H9 (cell line): ENCODE measurements at regions not wholly inside any gene's neighbourhood (a gene's known extent, or its start where the extent isn't known, plus 50 kb on each side); places are given as distances from the start of the nearest gene placed in this dataset.

ENCODE experiments used
- DNase-seq: peaks from one replicate; pipeline ENCODE4 v3.0.0-alpha.2; 2017
- H2AFZ ChIP-seq: one replicate; pipeline ENCODE4 v1.6.1; 2013; ENCODE audit warnings: mild to moderate bottlenecking, low read length, control low read depth, moderate library complexity
- H2AK5ac ChIP-seq: 2 replicates; pipeline ENCODE4 v1.6.1; 2013; ENCODE audit warnings: low read length, control low read depth, mixed read lengths; ENCODE audit not compliant: insufficient read length
- H2BK120ac ChIP-seq: one replicate; pipeline ENCODE4 v1.6.1; 2013; ENCODE audit warnings: low read depth, mild to moderate bottlenecking, low read length, control low read depth, inconsistent platforms; ENCODE audit not compliant: poor library complexity, severe bottlenecking
- H2BK12ac ChIP-seq: 2 replicates; pipeline ENCODE4 v1.6.1; 2013; ENCODE audit warnings: low read length, control low read depth, mixed read lengths, low read depth; ENCODE audit not compliant: insufficient read length
- H2BK15ac ChIP-seq: 2 replicates; pipeline ENCODE4 v1.6.1; 2013; ENCODE audit warnings: low read depth, low read length, control low read depth
- H2BK20ac ChIP-seq: one replicate; pipeline ENCODE4 v1.6.1; 2013; ENCODE audit warnings: low read depth, mild to moderate bottlenecking, low read length, control low read depth, inconsistent platforms; ENCODE audit not compliant: poor library complexity, severe bottlenecking
- H2BK5ac ChIP-seq: 2 replicates; pipeline ENCODE4 v1.6.1; 2013; ENCODE audit warnings: low read length, control low read depth, mixed read lengths; ENCODE audit not compliant: insufficient read length
- H3K14ac ChIP-seq: 2 replicates; pipeline ENCODE4 v1.6.1; 2013; ENCODE audit warnings: low read length, control low read depth; ENCODE audit not compliant: insufficient read depth
- H3K18ac ChIP-seq: 2 replicates; pipeline ENCODE4 v1.6.1; 2013; ENCODE audit warnings: low read depth, mild to moderate bottlenecking, mixed read lengths, low read length, control low read depth; ENCODE audit not compliant: insufficient read length
- H3K23ac ChIP-seq: 2 replicates; pipeline ENCODE4 v1.6.1; 2013; ENCODE audit warnings: low read length, control low read depth, mixed read lengths, low read depth; ENCODE audit not compliant: insufficient read length
- H3K23me2 ChIP-seq: 2 replicates; pipeline ENCODE4 v1.6.1; 2013; ENCODE audit warnings: low read depth, mild to moderate bottlenecking, mixed read lengths, low read length, control low read depth; ENCODE audit not compliant: insufficient read length, poor library complexity, severe bottlenecking
- H3K27ac ChIP-seq: 2 replicates; pipeline ENCODE4 v1.5.1; 2013; ENCODE audit warnings: low read length, control low read depth, mixed read lengths, low read depth; ENCODE audit not compliant: insufficient read length
- H3K27me3 ChIP-seq: 2 replicates; pipeline ENCODE4 v1.6.1; 2013; ENCODE audit warnings: low read length, control low read depth, inconsistent platforms; ENCODE audit not compliant: insufficient read depth
- H3K4ac ChIP-seq: 2 replicates; pipeline ENCODE4 v1.6.1; 2013; ENCODE audit warnings: low read depth, mild to moderate bottlenecking, control low read depth, inconsistent platforms, low read length, moderate library complexity
- H3K4me1 ChIP-seq: 2 replicates; pipeline ENCODE4 v1.6.1; 2013; ENCODE audit warnings: low read length, control low read depth, inconsistent platforms; ENCODE audit not compliant: insufficient read depth
- H3K4me2 ChIP-seq: 2 replicates; pipeline ENCODE4 v1.6.1; 2013; ENCODE audit warnings: low read length, control low read depth, mixed read lengths; ENCODE audit not compliant: insufficient read length, insufficient read depth
- H3K56ac ChIP-seq: 2 replicates; pipeline ENCODE4 v1.6.1; 2013; ENCODE audit warnings: low read depth, mild to moderate bottlenecking, mixed read lengths, low read length, control low read depth; ENCODE audit not compliant: insufficient read length
- H3K79me1 ChIP-seq: 2 replicates; pipeline ENCODE4 v1.6.1; 2013; ENCODE audit warnings: low read depth, mild to moderate bottlenecking, moderate library complexity, low read length, control low read depth, inconsistent platforms; ENCODE audit not compliant: insufficient read depth, poor library complexity, severe bottlenecking
- H3K79me2 ChIP-seq: 2 replicates; pipeline ENCODE4 v1.6.1; 2013; ENCODE audit warnings: low read length, control low read depth, inconsistent platforms; ENCODE audit not compliant: insufficient read depth
- H3K9ac ChIP-seq: 2 replicates; pipeline ENCODE4 v1.6.1; 2013; ENCODE audit warnings: low read length, control low read depth, mixed read lengths; ENCODE audit not compliant: insufficient read length; ENCODE audit errors: extremely low read depth
- H3K9me3 ChIP-seq: one replicate; pipeline ENCODE4 v1.6.1; 2013; ENCODE audit warnings: low read depth, low read length, inconsistent platforms; ENCODE audit not compliant: control insufficient read depth
- H3T11ph ChIP-seq: one replicate; pipeline ENCODE4 v1.6.1; 2013; ENCODE audit warnings: mild to moderate bottlenecking, low read length, control low read depth, inconsistent platforms
- H4K20me1 ChIP-seq: one replicate; pipeline ENCODE4 v1.6.1; 2013; ENCODE audit not compliant: control insufficient read depth, insufficient read length, insufficient read depth
- H4K5ac ChIP-seq: 2 replicates; pipeline ENCODE4 v1.6.1; 2013; ENCODE audit warnings: low read depth, mild to moderate bottlenecking, mixed read lengths, low read length, control low read depth; ENCODE audit not compliant: insufficient read length
- H4K8ac ChIP-seq: replicated peaks from 2 replicates; pipeline ENCODE4 v1.6.1; 2013; ENCODE audit warnings: low read length, control low read depth, mixed read lengths, low read depth; ENCODE audit not compliant: insufficient read length
- H4K91ac ChIP-seq: 2 replicates; pipeline ENCODE4 v1.6.1; 2013; ENCODE audit warnings: low read depth, mild to moderate bottlenecking, moderate library complexity, mixed read lengths, low read length, control low read depth; ENCODE audit not compliant: insufficient read length
- H3K27ac Mint-ChIP-seq, 3 experiments: 2 replicates in 2 of 3; 3 replicates in 1 of 3; pipeline ENCODE4 v1.8.0; 2020 to 2021; ENCODE audit warnings: mixed read lengths in 3 of 3, mild to moderate bottlenecking in 1 of 3, moderate library complexity in 1 of 3
- H3K27me3 Mint-ChIP-seq: 2 replicates; pipeline ENCODE4 v1.8.0; 2021; ENCODE audit warnings: low read depth, mild to moderate bottlenecking, moderate library complexity, mixed read lengths
- H3K36me3 Mint-ChIP-seq, 3 experiments: 2 replicates in 2 of 3; 3 replicates in 1 of 3; pipeline ENCODE4 v1.8.0; 2020 to 2021; ENCODE audit warnings: low read depth in 3 of 3, mixed read lengths in 3 of 3; ENCODE audit not compliant: insufficient read depth in 1 of 3
- H3K4me1 Mint-ChIP-seq, 2 experiments: 2 replicates each; pipeline ENCODE4 v1.8.0; 2020; ENCODE audit warnings: mixed read lengths in 2 of 2
- H3K4me3 Mint-ChIP-seq, 2 experiments: 2 replicates in 1 of 2; 3 replicates in 1 of 2; pipeline ENCODE4 v1.8.0; 2020 to 2021; ENCODE audit warnings: mild to moderate bottlenecking in 2 of 2, mixed read lengths in 2 of 2, moderate library complexity in 1 of 2
- H3K9me3 Mint-ChIP-seq, 2 experiments: 2 replicates in 1 of 2; 3 replicates in 1 of 2; pipeline ENCODE4 v1.8.0; 2020; ENCODE audit warnings: mild to moderate bottlenecking in 2 of 2, mixed read lengths in 2 of 2, moderate library complexity in 1 of 2
- CTCF ChIP-seq: fragments of 200-600 bp; sonication (generic); conservative IDR thresholded peaks from 3 replicates; pipeline ENCODE4 v1.8.0; 2021; ENCODE audit warnings: antibody characterized with exemption, mild to moderate bottlenecking
- whole genome bisulfite sequencing: extraction: QIAGEN DNeasy Blood & Tissue Kit; methylation state at CpG from one replicate; pipeline ENCODE4 v1.1.7; 2013; ENCODE audit warnings: missing lambda C conversion rate, low lambda C conversion rate, mixed read lengths; ENCODE audit not compliant: insufficient read length; ENCODE audit errors: extremely low coverage; 5-methylcytosine and 5-hydroxymethylcytosine counted together

- Histone ChIP-seq H3K27ac (no peak overlapping the region), H2BK20ac (no peak overlapping the region), H2AK5ac (no peak overlapping the region), H3K79me2 (no peaks in the 10 kb centered on the region), H3K9ac (no peak overlapping the region), H2BK5ac (no peak overlapping the region), H4K8ac (no peak overlapping the region), H3K18ac (no peak overlapping the region), H2BK120ac (no peak overlapping the region), H4K91ac (no peak overlapping the region), H3K4me1 (no peaks in the 10 kb centered on the region), H4K20me1 (no peaks in the 10 kb centered on the region), H2BK12ac (no peak overlapping the region), H3K23me2 (no peaks in the 10 kb centered on the region), H3K79me1 (no peaks in the 10 kb centered on the region), H3K27me3 (no peaks in the 10 kb centered on the region), H2BK15ac (no peak overlapping the region), H3T11ph (no peak overlapping the region), H4K5ac (no peak overlapping the region), H3K9me3 (no peaks in the 10 kb centered on the region), H3K14ac (no peak overlapping the region), H3K56ac (no peak overlapping the region), H3K4me2 (no peak overlapping the region), H3K4ac (no peak overlapping the region), H3K23ac (no peak overlapping the region), H2AFZ (no peak overlapping the region)
- no peaks in the 10 kb centered on the region for H3K9me3 Mint-ChIP-seq
- no peak overlapping the region for H3K27ac Mint-ChIP-seq
- H3K27me3 Mint-ChIP-seq: no peaks in the 10 kb centered on the region; the same call in 1 of the 2 replicates
- TF ChIP-seq CTCF: no peak
- WGBS: no CpG with 5 or more reads among the region's 3 CpGs
- no peaks in the 10 kb centered on the region for H3K36me3 Mint-ChIP-seq
- no peak overlapping the region for H3K4me3 Mint-ChIP-seq
- no peaks in the 10 kb centered on the region for H3K4me1 Mint-ChIP-seq
- DNase-seq: no peak
Measured at GRCh38 chr5:87002485-87002884, 265.2 kb upstream of the RASA1 start.
